K562 (cell line): ENCODE measurements at regions not wholly inside any gene's neighbourhood (a gene's known extent, or its start where the extent isn't known, plus 50 kb on each side); places are given as distances from the start of the nearest gene placed in this dataset.

ENCODE experiments used
- ATAC-seq: fragments of 200-7000 bp; cut with Tn5 transposase; 3 replicates; pipeline ENCODE4 v1.9.1; 2020; ENCODE audit warnings: moderate library complexity
- BruUV-seq: library from RNA; stranded (reverse); fragments of 400-500 nt; replicated peaks from 2 replicates; lab custom pipeline; 2021; lab: Mats Ljungman, UMichigan
- CTCF ChIA-PET: fragments of 300-600 bp; formaldehyde crosslinking; extraction: SDS; loops from one replicate; lab custom pipeline; 2021; ENCODE audit warnings: low intra/inter-chr PET ratio; lab: Yijun Ruan, JAX
- POLR2A ChIA-PET: fragments of 300-600, 350-650 bp; sonication (Branson Sonifier 250); formaldehyde crosslinking; extraction: SDS; loops from one replicate; lab custom pipeline; 2021; ENCODE audit warnings: antibody characterized with exemption, inconsistent platforms; lab: Yijun Ruan, JAX
- DNase-seq, 4 experiments: peaks; one replicate each; pipeline versions ENCODE4 v3.0.0 to v3.0.0-alpha.2; 2011 to 2018; ENCODE audit warnings: low spot score in 3 of 4, mixed read lengths in 3 of 4; ENCODE audit errors: extremely low read depth in 1 of 4
- FAIRE-seq: peaks from 2 replicates; lab custom pipeline; 2011; peaks lifted over from hg19 to GRCh38; lab: Jason Lieb, UNC
- H2AFZ ChIP-seq: 2 replicates; pipeline ENCODE4 v1.6.0; 2011; ENCODE audit warnings: low read depth, low read length, control low read depth, inconsistent platforms
- H3K27ac ChIP-seq: fragments of 200-600 bp; 3 replicates; pipeline ENCODE4 v1.8.0; 2011; ENCODE audit warnings: low read depth, mild to moderate bottlenecking, control low read depth, inconsistent platforms, low read length, moderate library complexity, mixed read lengths; ENCODE audit errors: extremely low read depth
- H3K27me3 ChIP-seq, 2 experiments: fragments of 300-600 bp in 1 of 2; 2 replicates in 1 of 2; 3 replicates in 1 of 2; pipeline versions ENCODE4 v1.6.0 to v1.8.0; 2011; ENCODE audit warnings: inconsistent platforms in 2 of 2, low read length in 2 of 2, mild to moderate bottlenecking in 1 of 2, mixed read lengths in 1 of 2, moderate library complexity in 1 of 2; ENCODE audit not compliant: control insufficient read depth in 2 of 2, insufficient read depth in 2 of 2
- H3K36me3 ChIP-seq: fragments of 300-600 bp; 3 replicates; pipeline ENCODE4 v1.8.0; 2011; ENCODE audit warnings: mild to moderate bottlenecking, low read length, inconsistent platforms; ENCODE audit not compliant: control insufficient read depth, insufficient read depth
- H3K4me1 ChIP-seq, 2 experiments: fragments of 200-600 bp in 1 of 2; replicated peaks in 1 of 2; 2 replicates in 1 of 2; 3 replicates in 1 of 2; pipeline versions ENCODE4 v1.5.1 to v1.8.0; 2011; ENCODE audit warnings: inconsistent platforms in 2 of 2, low read length in 2 of 2, mild to moderate bottlenecking in 1 of 2, mixed read lengths in 1 of 2, moderate library complexity in 1 of 2; ENCODE audit not compliant: control insufficient read depth in 2 of 2, insufficient read depth in 2 of 2
- H3K4me2 ChIP-seq: 2 replicates; pipeline ENCODE4 v1.6.1; 2011; ENCODE audit warnings: low read length, control low read depth, inconsistent platforms, mixed read lengths; ENCODE audit not compliant: insufficient read depth
- H3K4me3 ChIP-seq: fragments of 200-600 bp; sonication (generic), shearing (Covaris generic); 2 replicates; pipeline ENCODE4 v1.5.1; 2016; ENCODE audit warnings: control low read depth, inconsistent platforms
- H3K79me2 ChIP-seq: fragments of 200-600 bp; 3 replicates; pipeline ENCODE4 v1.8.0; 2011; ENCODE audit warnings: low read length, inconsistent platforms; ENCODE audit not compliant: control insufficient read depth, insufficient read depth
- H3K9ac ChIP-seq, 2 experiments: 2 replicates each; pipeline versions ENCODE4 v1.6.0 to v1.6.1; 2011; ENCODE audit warnings: low read depth in 2 of 2, low read length in 2 of 2, control low read depth in 1 of 2, inconsistent platforms in 1 of 2, mild to moderate bottlenecking in 1 of 2, mixed read lengths in 1 of 2; ENCODE audit not compliant: insufficient read depth in 1 of 2
- H3K9me1 ChIP-seq: one replicate; pipeline ENCODE4 v1.6.0; 2011; ENCODE audit warnings: inconsistent platforms, mild to moderate bottlenecking, low read length, moderate library complexity; ENCODE audit not compliant: control insufficient read depth, insufficient read depth
- H3K9me3 ChIP-seq: replicated peaks from 2 replicates; pipeline ENCODE4 v1.5.1; 2011; ENCODE audit warnings: low read depth, low read length, inconsistent platforms; ENCODE audit not compliant: control insufficient read depth, insufficient read depth
- H4K20me1 ChIP-seq: replicated peaks from 2 replicates; pipeline ENCODE4 v1.6.1; 2011; ENCODE audit warnings: low read length, inconsistent platforms, mixed read lengths; ENCODE audit not compliant: control insufficient read depth, insufficient read depth
- ARID4B ChIP-seq: sonication (generic); formaldehyde crosslinking; IDR thresholded peaks from 2 replicates; pipeline ENCODE4 v1.8.0; 2022; ENCODE audit warnings: mild to moderate bottlenecking, missing genetic modification reagents
- CCNT2 ChIP-seq: IDR thresholded peaks from 2 replicates; pipeline ENCODE4 v1.6.1; 2011; ENCODE audit warnings: borderline replicate concordance, low read depth, mild to moderate bottlenecking, moderate library complexity, mixed read lengths, low read length; ENCODE audit not compliant: insufficient read length; ENCODE audit errors: extremely low read depth
- ETV1 ChIP-seq: fragments of 450-650 bp; conservative IDR thresholded peaks from 2 replicates; pipeline ENCODE4 v1.6.1; 2016; ENCODE audit warnings: missing genetic modification characterization, control low read depth, low read depth, missing compliant biosample characterization
- MTA2 ChIP-seq: fragments of 450-650 bp; IDR thresholded peaks from 2 replicates; pipeline ENCODE4 v1.6.1; 2016; ENCODE audit warnings: low read depth
- ZNF316 ChIP-seq: fragments of 450-650 bp; IDR thresholded peaks from 2 replicates; pipeline ENCODE4 v1.6.1; 2016
- whole genome bisulfite sequencing: fragments of 100-300 bp; shearing (Covaris generic); methylation state at CpG from one replicate; pipeline ENCODE4 v1.1.6; 2016; ENCODE audit warnings: low coverage, mixed read lengths; ENCODE audit not compliant: insufficient coverage; ENCODE audit errors: missing lambda C conversion rate; 5-methylcytosine and 5-hydroxymethylcytosine counted together
- in situ Hi-C: fragments of 300-500 bp; cut with MboI; formaldehyde crosslinking; loops from 4 replicates; pipeline ENCODE4 v1.15.0; 2018; ENCODE audit warnings: inconsistent platforms, mixed read lengths
- intact Hi-C: fragments of 100-400 bp; cut with micrococcal nuclease; formaldehyde crosslinking; loops from 2 replicates; pipeline ENCODE4 v1.14.2; 2022

DNA sequence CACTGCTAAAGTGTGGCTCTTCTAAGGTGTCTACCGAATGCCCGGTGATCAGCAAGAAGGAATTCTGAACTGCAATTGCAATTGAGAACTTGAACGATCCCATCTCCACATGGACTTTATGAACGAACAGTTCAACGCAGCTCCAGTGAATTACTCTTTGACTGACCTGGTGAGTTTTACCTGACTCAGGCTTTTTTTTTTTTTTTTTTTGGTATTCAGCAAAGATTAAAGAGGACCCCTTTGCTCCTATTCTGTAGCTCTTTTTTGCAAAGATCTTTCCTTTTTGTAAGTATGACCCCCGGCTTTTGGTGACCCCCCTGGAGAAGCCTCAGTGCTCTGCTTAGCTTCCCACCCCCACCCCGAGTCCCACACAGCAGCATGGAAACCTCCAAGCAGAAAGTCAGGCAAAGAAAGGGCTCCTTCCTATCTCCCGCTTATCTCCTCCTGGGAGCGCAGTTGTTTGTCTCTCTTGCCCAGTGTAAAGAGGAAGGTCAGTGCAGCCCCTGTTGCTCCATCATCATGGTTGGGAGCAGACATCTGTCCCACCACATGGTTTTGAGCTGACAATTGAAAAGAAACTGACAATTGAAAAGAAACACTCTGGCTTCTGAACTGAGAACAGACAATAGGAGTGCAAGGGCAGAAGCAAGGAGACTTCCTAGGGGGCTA, 72.1 kb upstream of the DIO3 start:
- Histone ChIP-seq H3K4me3 (no peak overlapping the region), H4K20me1 (no peaks in the 10 kb centered on the region), H3K4me2 (no peak overlapping the region), H3K27me3 (peaks cover 8 to 22% of the 10 kb centered on the region in 2 experiments; a peak in 4 of 5 replicates), H3K4me1 (no peaks in the 10 kb centered on the region; a peak in 1 of 5 replicates), H3K36me3 (no peaks in the 10 kb centered on the region), H3K9ac (no peak overlapping the region), H2AFZ (no peak overlapping the region), H3K79me2 (no peaks in the 10 kb centered on the region), H3K27ac (no peak overlapping the region), H3K9me3 (no peaks in the 10 kb centered on the region), H3K9me1 (no peaks in the 10 kb centered on the region)
- intact Hi-C loops (no loop called here), in situ Hi-C loops (no loop called here)
- WGBS, result 2% methylated on average over 7 of the region's 9 CpGs
- no peak for FAIRE-seq
- no peak for ATAC-seq
- no peak for DNase-seq
- BruUV-seq, result no TSS peak
- TF ChIP-seq ETV1 (tag) (no peak), CCNT2 (no peak), ZNF316 (peak; percentile 40; the same call in 1 of the 2 replicates)
- CTCF ChIA-PET, result no interaction called here
- POLR2A ChIA-PET, result no interaction called here

- Histone ChIP-seq H3K4me1 (no peaks in the 10 kb centered on the region; a peak in 1 of 5 replicates), H3K9me1 (no peaks in the 10 kb centered on the region), H3K4me2 (no peak overlapping the region), H3K27me3 (peaks cover 8 to 29% of the 10 kb centered on the region in 2 experiments; a peak in 4 of 5 replicates), H3K9me3 (no peaks in the 10 kb centered on the region), H3K4me3 (no peak overlapping the region), H3K9ac (no peak overlapping the region), H3K27ac (no peak overlapping the region), H2AFZ (no peak overlapping the region), H4K20me1 (no peaks in the 10 kb centered on the region), H3K36me3 (no peaks in the 10 kb centered on the region), H3K79me2 (no peaks in the 10 kb centered on the region)
- 3% methylated on average over 7 of the region's 9 CpGs for WGBS
- no TSS peak for BruUV-seq
- ChIA-PET CTCF (no interaction called here), POLR2A (no interaction called here)
- FAIRE-seq, result no peak
- ATAC-seq, result no peak
- TF ChIP-seq ARID4B (CRISPR knock-in tag), result no peak
- no peak for TF ChIP-seq MTA2
- intact Hi-C loops (no loop called here), in situ Hi-C loops (no loop called here)
- DNase-seq, result no peak
Observed at GRCh38 chr14:101490771-101491170, 70.5 kb upstream of the DIO3 start.
